Peyer's patch (tissue), 4 donors: ENCODE measurements at regions not wholly inside any gene's neighbourhood (a gene's known extent, or its start where the extent isn't known, plus 50 kb on each side); places are given as distances from the start of the nearest gene placed in this dataset.

Experiments
- POLR2A ChIP-seq, 2 donors: fragments of 450-650 bp; IDR thresholded peaks; one replicate each; pipeline ENCODE4 v1.5.1; 2017; ENCODE audit warnings: antibody characterized with exemption in 2 of 2, mild to moderate bottlenecking in 2 of 2, moderate library complexity in 2 of 2
- TF ChIP-seq, protein P1 (sequence below), 6 experiments: fragments of 450-650 bp in 4 of 6; fragments of 200-600 bp in 2 of 6; sonication (generic) in 1 of 6; IDR thresholded peaks; one replicate each; pipeline ENCODE4 v1.5.1; 2017 to 2019; ENCODE audit warnings: antibody characterized with exemption in 6 of 6, mild to moderate bottlenecking in 3 of 6, moderate library complexity in 1 of 6

- TF ChIP-seq, protein P1, sequence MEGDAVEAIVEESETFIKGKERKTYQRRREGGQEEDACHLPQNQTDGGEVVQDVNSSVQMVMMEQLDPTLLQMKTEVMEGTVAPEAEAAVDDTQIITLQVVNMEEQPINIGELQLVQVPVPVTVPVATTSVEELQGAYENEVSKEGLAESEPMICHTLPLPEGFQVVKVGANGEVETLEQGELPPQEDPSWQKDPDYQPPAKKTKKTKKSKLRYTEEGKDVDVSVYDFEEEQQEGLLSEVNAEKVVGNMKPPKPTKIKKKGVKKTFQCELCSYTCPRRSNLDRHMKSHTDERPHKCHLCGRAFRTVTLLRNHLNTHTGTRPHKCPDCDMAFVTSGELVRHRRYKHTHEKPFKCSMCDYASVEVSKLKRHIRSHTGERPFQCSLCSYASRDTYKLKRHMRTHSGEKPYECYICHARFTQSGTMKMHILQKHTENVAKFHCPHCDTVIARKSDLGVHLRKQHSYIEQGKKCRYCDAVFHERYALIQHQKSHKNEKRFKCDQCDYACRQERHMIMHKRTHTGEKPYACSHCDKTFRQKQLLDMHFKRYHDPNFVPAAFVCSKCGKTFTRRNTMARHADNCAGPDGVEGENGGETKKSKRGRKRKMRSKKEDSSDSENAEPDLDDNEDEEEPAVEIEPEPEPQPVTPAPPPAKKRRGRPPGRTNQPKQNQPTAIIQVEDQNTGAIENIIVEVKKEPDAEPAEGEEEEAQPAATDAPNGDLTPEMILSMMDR (IDR thresholded peaks at IDR 0.05) = no peak
- no peak for TF ChIP-seq POLR2A (IDR thresholded peaks at IDR 0.05)
Observed at GRCh38 chr17:77889866-77890760, 68.4 kb upstream of the TNRC6C start.
